Testis (tissue), 2 donors: ENCODE measurements at regions not wholly inside any gene's neighbourhood (a gene's known extent, or its start where the extent isn't known, plus 50 kb on each side); places are given as distances from the start of the nearest gene placed in this dataset.

Source experiments
- DNase-seq: peaks from one replicate; pipeline ENCODE4 v3.0.0-alpha.2; 2019
- H3K27ac ChIP-seq, 2 donors: fragments of 200-600 bp; sonication (generic); one replicate each; pipeline ENCODE4 v1.5.1; 2019
- H3K27me3 ChIP-seq: fragments of 200-600 bp; sonication (generic); one replicate; pipeline ENCODE4 v1.5.1; 2019
- H3K36me3 ChIP-seq: fragments of 200-600 bp; sonication (generic); one replicate; pipeline ENCODE4 v1.5.1; 2017; ENCODE audit warnings: low read depth; ENCODE audit errors: missing control alignments
- H3K4me1 ChIP-seq: fragments of 200-600 bp; sonication (generic); one replicate; pipeline ENCODE4 v1.5.1; 2019
- H3K4me3 ChIP-seq, 2 donors: fragments of 200-600 bp; sonication (generic); one replicate each; pipeline ENCODE4 v1.5.1; 2017 to 2019
- H3K9me3 ChIP-seq: fragments of 200-600 bp; sonication (generic); one replicate; pipeline ENCODE4 v1.5.1; 2017
- POLR2A ChIP-seq: fragments of 450-650 bp; IDR thresholded peaks from one replicate; pipeline ENCODE4 v1.6.1; 2017; ENCODE audit warnings: antibody characterized with exemption, mild to moderate bottlenecking, moderate library complexity
- WGBS, 2 donors: methylation state at CpG; one replicate each; pipeline ENCODE4 v1.1.5; 2018; 5-methylcytosine and 5-hydroxymethylcytosine counted together
- intact Hi-C: fragments of 100-400 bp; cut with DNase I; formaldehyde crosslinking; loops from one replicate; pipeline ENCODE4 v1.15.1; 2023; ENCODE audit warnings: low total_unique reads
- TF ChIP-seq, protein P1 (sequence below), 3 experiments: fragments of 450-650 bp in 2 of 3; fragments of 200-600 bp in 1 of 3; sonication (generic) in 1 of 3; IDR thresholded peaks; one replicate each; pipeline ENCODE4 v1.5.1; 2016 to 2019; ENCODE audit warnings: antibody characterized with exemption in 3 of 3, mild to moderate bottlenecking in 2 of 3, moderate library complexity in 1 of 3

DNA sequence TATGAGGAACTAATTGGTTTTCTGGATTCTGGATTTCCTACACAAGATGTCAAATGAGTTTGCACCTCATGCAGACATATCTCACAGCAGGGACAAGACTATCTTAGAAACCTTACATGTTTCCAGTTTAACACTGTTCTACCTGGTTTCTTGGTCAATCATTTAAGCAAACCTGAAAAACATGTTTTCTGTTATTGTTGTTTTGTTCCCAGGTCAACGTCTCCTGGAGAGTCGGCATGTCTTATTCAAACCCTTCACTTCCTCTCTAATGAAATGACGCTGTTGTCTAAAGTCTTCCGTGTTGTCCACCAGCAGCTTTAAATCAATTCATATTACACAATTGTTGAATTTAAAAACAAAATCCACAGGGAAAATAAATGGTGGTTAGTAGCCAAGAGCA is 150.9 kb downstream of the CNTN3 start:
- TF ChIP-seq, protein P1, sequence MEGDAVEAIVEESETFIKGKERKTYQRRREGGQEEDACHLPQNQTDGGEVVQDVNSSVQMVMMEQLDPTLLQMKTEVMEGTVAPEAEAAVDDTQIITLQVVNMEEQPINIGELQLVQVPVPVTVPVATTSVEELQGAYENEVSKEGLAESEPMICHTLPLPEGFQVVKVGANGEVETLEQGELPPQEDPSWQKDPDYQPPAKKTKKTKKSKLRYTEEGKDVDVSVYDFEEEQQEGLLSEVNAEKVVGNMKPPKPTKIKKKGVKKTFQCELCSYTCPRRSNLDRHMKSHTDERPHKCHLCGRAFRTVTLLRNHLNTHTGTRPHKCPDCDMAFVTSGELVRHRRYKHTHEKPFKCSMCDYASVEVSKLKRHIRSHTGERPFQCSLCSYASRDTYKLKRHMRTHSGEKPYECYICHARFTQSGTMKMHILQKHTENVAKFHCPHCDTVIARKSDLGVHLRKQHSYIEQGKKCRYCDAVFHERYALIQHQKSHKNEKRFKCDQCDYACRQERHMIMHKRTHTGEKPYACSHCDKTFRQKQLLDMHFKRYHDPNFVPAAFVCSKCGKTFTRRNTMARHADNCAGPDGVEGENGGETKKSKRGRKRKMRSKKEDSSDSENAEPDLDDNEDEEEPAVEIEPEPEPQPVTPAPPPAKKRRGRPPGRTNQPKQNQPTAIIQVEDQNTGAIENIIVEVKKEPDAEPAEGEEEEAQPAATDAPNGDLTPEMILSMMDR (IDR thresholded peaks at IDR 0.05) = no peak
- no peak for TF ChIP-seq POLR2A
- H3K9me3 ChIP-seq = no peaks in the 10 kb centered on the region
- no peak overlapping the region for H3K4me3 ChIP-seq
- no peaks in the 10 kb centered on the region for H3K27me3 ChIP-seq
- no peak for DNase-seq
- H3K4me1 ChIP-seq = no peaks in the 10 kb centered on the region
- no peaks in the 10 kb centered on the region for H3K36me3 ChIP-seq
- intact Hi-C loops = no loop called here
- no peak overlapping the region for H3K27ac ChIP-seq
- WGBS, 2 donors = 95 to 96% methylated on average over 4 of the region's 4 CpGs

DNA sequence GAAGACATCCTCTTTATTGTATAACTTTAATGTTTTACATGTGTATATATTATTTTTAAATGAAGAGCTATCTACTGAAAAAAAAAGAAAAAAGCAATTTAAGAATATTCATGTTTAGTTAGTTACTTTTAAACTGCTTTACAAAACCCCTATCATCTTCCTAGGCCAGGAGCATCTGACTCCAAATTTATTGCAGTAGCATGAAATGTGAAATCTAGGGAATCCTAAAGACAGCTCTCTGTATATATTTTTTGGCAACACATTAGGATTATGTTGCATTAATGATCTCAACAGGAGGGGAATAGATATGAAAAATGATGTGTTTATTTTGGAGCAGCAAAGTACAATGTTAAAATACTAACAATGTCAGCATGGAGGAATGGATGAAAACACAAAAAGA is 158.3 kb downstream of the CNTN3 start:
- TF ChIP-seq, protein P1 (IDR thresholded peaks at IDR 0.05) = no peak
- no peak for TF ChIP-seq POLR2A
- H3K27me3 ChIP-seq = no peaks in the 10 kb centered on the region
- H3K4me1 ChIP-seq = no peaks in the 10 kb centered on the region
- H3K4me3 ChIP-seq = no peak overlapping the region
- no peaks in the 10 kb centered on the region for H3K9me3 ChIP-seq
- no peak overlapping the region for H3K27ac ChIP-seq
- H3K36me3 ChIP-seq = no peaks in the 10 kb centered on the region
- intact Hi-C loops = no loop called here
- DNase-seq = no peak

- no peaks in the 10 kb centered on the region for H3K36me3 ChIP-seq
- intact Hi-C loops = no loop called here
- no peak for DNase-seq
- no peak overlapping the region for H3K4me3 ChIP-seq
- TF ChIP-seq POLR2A = no peak
- TF ChIP-seq, protein P1 (IDR thresholded peaks at IDR 0.05) = no peak
- no peaks in the 10 kb centered on the region for H3K27me3 ChIP-seq
- 92 to 95% methylated on average over 1 of the region's 1 CpG for WGBS, 2 donors
- no peaks in the 10 kb centered on the region for H3K4me1 ChIP-seq
- no peaks in the 10 kb centered on the region for H3K9me3 ChIP-seq
- H3K27ac ChIP-seq = no peak overlapping the region
Observed at GRCh38 chr3:74447221-74447620, 167.2 kb downstream of the CNTN3 start.

DNA sequence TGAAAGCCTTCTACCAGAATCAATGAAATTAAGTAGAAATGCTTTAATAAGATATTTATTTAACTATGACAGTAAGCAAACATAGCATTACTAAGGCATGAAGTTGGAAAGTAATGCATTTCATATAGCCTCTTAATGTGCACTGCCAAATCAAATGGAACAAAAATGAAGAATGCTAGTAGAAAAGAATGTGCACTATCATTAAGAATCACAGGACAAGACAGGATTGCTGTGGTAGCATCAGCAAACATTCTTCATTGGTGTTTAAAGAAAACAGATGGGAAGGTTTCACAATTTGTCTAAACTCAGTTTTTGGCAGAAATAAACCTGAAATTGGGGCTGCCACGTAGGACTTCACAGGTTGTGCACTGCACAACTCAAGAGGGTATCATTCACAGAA is 168.9 kb downstream of the CNTN3 start:
- H3K9me3 ChIP-seq = no peaks in the 10 kb centered on the region
- intact Hi-C loops = no loop called here
- H3K27me3 ChIP-seq = no peaks in the 10 kb centered on the region
- TF ChIP-seq, protein P1 (IDR thresholded peaks at IDR 0.05) = no peak
- TF ChIP-seq POLR2A = no peak
- no peak for DNase-seq
- H3K4me3 ChIP-seq = no peak overlapping the region
- no peaks in the 10 kb centered on the region for H3K4me1 ChIP-seq
- H3K27ac ChIP-seq = no peak overlapping the region
- WGBS, 2 donors = 90 to 94% methylated on average over 1 of the region's 1 CpG
- no peaks in the 10 kb centered on the region for H3K36me3 ChIP-seq

DNA sequence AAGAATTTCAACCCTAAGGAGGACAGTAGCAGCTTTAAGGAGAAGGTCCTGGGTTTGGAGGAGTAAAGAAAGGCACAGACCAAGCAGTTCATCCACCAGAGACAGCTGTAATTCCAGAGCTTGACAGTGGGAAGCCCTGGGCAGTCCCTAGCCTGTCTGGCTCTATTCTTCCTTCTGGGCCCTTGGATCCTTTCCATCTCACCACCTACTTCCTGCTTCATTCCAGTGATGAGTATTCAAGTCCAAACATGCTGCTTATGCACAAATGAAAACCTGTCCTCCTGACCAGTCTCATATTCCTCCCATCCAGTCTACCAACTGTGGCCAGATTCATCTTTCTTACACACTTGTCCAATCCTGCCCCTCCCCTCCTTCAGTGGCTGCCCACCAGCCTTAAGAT is 171.4 kb downstream of the CNTN3 start:
- Histone ChIP-seq H3K36me3 (no peaks in the 10 kb centered on the region), H3K4me1 (no peaks in the 10 kb centered on the region), H3K27me3 (no peaks in the 10 kb centered on the region), H3K4me3 (no peak overlapping the region), H3K9me3 (no peaks in the 10 kb centered on the region), H3K27ac (no peak overlapping the region)
- no peak for DNase-seq
- intact Hi-C loops = no loop called here
- TF ChIP-seq, protein P1 (IDR thresholded peaks at IDR 0.05) = no peak
- TF ChIP-seq POLR2A = no peak
